GM19035 (cell line): ENCODE measurements at regions not wholly inside any gene's neighbourhood (a gene's known extent, or its start where the extent isn't known, plus 50 kb on each side); places are given as distances from the start of the nearest gene placed in this dataset.
"Not testable (repeated sequence)": the region's sequence is repeated elsewhere in the genome, so short reads cannot be mapped to it uniquely, and the experiment has no call there.

ENCODE experiments used
- ATAC-seq: cut with Tn5 transposase; IDR thresholded peaks from one replicate; pipeline ENCODE4 v1.9.1; 2021; ENCODE audit not compliant: unreplicated experiment

- no peak for ATAC-seq
Measured at GRCh38 chr1:47522935-47523834, 85.3 kb downstream of the FOXD2 start.

DNA sequence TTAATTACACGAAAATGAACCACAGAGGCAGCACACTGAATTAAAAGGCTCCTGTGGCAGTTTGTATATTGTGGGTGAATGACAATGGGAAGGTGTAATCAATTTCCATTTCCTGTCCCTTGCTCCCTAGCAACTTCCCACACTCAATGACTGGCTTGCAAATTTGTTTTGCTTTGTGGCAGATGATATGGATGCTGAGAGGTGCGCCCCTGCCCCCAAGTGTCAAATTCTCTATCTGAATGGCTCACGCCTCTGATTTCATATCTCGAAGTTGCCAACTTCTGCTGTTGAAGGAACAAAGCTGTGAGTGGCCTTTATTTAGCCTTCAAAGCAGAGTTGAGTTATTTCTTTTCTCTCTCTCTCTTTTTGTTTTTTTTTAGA, 86.0 kb downstream of the FOXD2 start:
- ATAC-seq, result no peak

DNA sequence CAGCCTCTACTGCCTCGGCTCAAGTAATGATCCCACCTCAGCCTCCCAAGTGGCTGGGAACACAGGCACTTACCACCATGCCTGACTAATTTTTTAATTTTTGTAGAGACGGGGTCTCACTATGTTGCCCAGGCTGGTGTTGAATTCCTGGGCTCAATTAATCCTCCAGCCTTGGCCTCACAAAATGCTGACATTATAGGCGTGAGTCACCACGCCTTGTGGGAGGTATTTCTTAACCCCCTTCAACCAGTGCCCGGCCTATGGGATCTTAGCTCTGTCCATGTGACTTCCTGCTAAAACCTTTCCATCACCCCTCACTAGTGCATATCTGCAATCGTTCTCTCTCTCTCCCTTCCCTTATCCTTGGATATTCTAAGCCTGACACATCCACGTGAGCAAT, 86.4 kb downstream of the FOXD2 start:
- ATAC-seq, result no peak

GRCh38 chr1:47527653-47528272, 89.9 kb downstream of the FOXD2 start:
- ATAC-seq, result no peak

- ATAC-seq, result no peak
Measured at GRCh38 chr1:47529520-47530098, 91.8 kb downstream of the FOXD2 start.

DNA sequence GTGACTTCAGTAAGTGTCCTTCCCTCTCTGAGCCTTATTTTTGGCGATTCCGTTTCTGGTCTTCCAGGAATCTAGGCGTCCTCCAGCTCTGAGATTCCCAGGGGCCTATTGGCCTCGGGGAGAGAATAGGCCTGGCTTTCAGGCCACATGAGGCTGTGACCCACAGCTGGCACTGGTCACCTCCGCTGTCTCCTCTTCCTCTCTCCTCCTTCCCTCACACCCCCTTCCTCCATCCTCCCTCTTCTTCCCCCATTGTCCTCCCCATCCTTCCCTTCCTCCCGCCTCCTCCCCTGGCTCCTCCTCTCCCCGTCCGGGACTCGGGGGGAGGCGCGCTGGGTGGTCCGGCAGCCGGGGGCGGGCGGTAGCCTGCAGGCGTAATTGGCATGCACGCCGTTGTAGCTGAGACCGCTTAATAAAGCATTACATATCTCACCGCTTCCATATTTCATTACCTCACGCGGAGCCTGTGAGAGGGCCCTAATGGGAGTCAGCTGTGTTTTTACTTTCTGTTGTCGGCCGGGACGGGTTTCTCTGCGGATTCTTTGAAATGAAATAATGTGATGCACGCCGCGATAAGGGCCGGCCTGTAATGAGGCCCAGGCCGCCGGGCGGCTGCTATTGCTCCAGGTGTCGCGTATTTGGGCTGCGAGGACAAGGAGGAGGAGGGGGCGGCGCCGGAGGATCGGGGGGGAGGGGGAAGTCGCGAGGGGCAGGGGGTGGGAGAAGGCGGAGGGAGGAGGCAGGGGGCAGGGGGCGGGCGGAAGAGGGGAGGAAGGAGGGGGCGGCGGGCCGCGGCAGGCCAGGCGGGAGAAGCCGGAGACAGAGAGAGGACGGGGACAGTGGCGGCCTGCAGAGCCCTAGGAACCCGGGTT, 95.3 kb downstream of the FOXD2 start:
- no peak for ATAC-seq

DNA sequence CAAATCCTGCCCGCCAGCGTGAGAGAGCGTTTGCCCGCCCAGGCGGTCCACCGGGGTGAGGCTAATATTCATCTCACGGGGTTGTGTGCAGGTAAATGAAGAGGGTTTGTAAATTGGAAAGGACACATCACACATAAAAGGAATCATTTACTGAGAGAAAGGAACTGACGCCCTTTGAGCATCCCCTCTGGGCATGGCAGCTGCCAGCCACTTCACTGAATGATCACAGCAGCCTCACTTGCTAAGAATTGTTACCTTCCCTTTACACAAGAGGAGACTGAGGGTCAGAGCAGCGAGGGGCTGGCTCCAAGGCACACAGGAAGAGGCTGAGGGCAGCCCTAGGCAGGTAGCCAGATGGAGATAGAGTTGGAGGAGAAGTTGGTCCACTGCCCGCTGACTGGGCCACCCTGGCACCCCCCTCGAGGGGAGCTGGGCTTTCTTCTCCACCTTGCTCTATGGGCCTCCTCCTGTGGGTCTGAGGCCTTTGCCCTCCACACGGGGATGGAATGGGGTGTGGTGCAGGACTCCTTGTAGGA, 96.0 kb downstream of the FOXD2 start:
- no peak for ATAC-seq

DNA sequence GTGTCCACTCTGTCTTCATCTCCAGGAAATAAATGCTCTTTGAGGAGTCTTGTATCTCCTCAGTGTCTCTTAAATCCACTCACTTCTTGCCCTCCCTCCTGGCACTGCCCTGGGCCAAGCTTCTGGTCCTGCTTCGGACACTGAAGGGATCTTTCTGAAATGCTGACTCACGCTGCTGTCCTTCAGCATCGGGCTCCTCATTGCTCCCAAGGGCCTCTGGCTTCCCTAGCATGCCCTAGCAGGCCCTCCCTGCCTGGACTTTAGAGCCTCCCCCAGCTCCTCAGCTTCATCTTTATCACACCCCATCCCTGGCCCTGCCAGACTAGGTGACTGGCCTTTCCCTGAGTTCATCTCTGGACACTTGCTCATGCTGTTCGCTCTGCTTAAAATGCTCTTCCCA, 96.6 kb downstream of the FOXD2 start:
- no peak for ATAC-seq

DNA sequence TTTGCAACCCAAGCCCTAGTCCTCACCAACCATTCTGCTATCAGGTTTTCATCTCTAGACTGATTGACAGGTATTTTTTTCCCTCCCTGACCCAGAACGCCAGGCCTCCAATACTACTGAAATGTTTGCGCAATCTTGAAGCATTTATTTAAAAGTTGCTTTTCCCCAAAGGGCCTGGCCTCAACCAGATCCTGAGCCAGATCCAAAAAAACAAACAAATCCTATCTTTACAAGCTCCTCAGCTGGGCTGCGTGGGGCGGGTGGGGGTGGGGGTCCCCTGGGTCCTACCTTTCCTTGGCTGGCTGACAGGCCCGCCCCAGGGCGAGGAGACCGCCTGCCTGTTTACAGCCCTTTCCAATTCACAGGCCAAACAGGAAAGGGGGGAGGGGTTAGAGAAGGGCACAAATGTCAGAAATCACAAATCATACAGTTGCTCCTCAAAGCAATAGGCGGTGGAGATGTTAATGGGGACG, 98.8 kb downstream of the FOXD2 start:
- no peak for ATAC-seq

DNA sequence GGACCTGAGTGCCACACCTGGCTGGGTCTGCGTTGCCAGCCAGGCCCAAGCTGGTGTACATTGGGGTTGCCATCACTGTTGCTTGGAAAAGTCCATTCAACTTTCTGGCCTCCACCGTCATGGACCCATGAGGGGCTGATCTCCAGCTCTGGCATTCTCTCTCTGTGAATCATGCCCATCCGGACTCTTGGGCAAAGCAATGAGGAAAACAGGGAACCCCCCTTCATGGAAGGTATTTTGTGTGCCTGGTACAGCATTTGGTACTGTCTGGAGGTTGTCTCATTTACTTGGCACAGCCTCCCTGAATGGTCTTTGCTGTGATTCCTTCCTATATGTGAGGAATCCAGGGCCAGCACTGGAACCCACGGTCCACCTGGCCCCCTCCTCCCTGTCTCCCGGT, 99.4 kb downstream of the FOXD2 start:
- no peak for ATAC-seq

DNA sequence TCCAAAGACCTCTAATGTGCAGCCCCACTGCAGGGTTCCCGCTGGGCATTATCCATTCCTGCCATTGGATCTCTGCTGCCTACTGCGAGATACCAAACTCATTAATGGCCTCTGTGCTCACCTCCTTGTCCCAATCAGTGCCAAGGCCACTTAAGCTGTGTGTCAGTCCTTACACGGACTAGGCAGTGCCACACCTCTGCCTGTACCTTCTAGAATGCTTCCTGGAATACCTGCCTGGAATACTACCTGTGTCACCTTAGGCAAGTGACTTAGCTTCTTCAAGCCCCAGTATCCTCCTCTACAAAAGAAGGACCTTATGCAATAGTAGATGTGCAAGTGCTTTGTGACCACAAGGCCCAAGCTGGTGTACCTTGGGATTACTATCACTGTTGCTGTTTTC, 100.1 kb downstream of the FOXD2 start:
- no peak for ATAC-seq

- not testable (repeated sequence) for ATAC-seq
Measured at GRCh38 chr1:47538530-47538929, 100.7 kb downstream of the FOXD2 start.

DNA sequence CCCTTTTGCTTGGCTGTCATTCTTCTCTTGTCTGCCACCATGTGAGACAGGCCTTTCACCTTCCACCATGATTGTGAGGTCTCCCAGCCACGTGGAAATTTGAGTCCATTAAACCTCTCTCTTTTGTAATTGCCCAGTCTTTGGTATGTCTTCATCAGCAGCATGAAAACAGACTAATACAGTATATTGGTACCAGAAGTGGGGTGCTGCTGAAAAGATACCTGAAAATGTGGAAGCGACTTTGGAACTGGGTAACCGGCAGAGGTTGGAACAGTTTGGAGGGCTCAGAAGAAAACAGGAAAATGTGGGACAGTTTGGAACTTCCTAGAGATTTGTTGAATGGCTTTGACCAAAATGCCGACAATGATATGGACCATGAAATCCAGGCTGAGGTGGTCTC, 103.9 kb downstream of the FOXD2 start:
- not testable (repeated sequence) for ATAC-seq

- ATAC-seq, result not testable (repeated sequence)
Measured at GRCh38 chr1:47543089-47543488, 105.2 kb downstream of the FOXD2 start.

- ATAC-seq, result no peak
Measured at GRCh38 chr1:47545912-47546483, 108.2 kb downstream of the FOXD2 start.

- ATAC-seq, result no peak
Measured at GRCh38 chr1:47547753-47548573, 110.1 kb downstream of the FOXD2 start.

DNA sequence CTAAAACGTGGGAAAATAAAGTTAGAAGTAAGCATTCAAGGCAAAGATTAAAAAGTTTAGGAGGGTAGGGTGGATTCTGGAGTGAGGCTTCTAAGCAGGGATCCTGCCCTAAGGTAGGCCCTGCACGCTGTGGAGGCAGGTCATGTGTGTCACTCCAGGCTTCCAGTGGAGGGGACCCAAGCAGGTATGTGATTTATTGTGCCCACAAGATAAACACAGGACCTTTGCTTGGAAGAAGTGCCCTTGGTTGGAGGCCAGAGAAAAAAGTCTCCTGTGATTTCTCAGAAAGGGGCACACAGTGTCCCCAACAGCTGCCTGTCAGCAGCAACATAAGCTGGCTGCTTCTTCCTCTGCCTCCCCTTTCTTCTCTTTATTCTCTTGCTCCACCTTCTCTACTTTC, 110.8 kb downstream of the FOXD2 start:
- ATAC-seq, result no peak

GRCh38 chr1:47549532-47549931, 111.7 kb downstream of the FOXD2 start:
- no peak for ATAC-seq

- ATAC-seq, result no peak
Measured at GRCh38 chr1:47550929-47551328, 113.1 kb downstream of the FOXD2 start.
